ENCODE measurements at regions not wholly inside any gene's neighbourhood (a gene's known extent, or its start where the extent isn't known, plus 50 kb on each side); places are given as distances from the start of the nearest gene placed in this dataset.

- Mint-ChIP-seq H3K27ac (no peak overlapping the region), H3K36me3 (no peaks in the 10 kb centered on the region), H3K4me3 (no peak overlapping the region), H3K9me3 (peaks cover 20% of the 10 kb centered on the region), H3K4me1 (no peaks in the 10 kb centered on the region)
- ATAC-seq (no peak), DNase-seq (ENCODE audit: low spot score in 2 of 2) (no peak)
These were observed 289.7 kb upstream of the TMEM229A start for GRCh38 chr7:124322561-124322960.

- no peak overlapping the region for H3K27ac Mint-ChIP-seq
- DNase-seq (ENCODE audit: low spot score in 2 of 2) (no peak), ATAC-seq (no peak)
- peaks cover 6% of the 10 kb centered on the region for H3K9me3 Mint-ChIP-seq
- H3K4me3 Mint-ChIP-seq, result no peak overlapping the region
- H3K36me3 Mint-ChIP-seq, result no peaks in the 10 kb centered on the region
- no peaks in the 10 kb centered on the region for H3K4me1 Mint-ChIP-seq
These were observed 286.0 kb upstream of the TMEM229A start for GRCh38 chr7:124318721-124319450.

- Mint-ChIP-seq H3K27ac (no peak overlapping the region), H3K36me3 (no peaks in the 10 kb centered on the region), H3K9me3 (peaks cover 6% of the 10 kb centered on the region), H3K4me1 (no peaks in the 10 kb centered on the region), H3K4me3 (no peak overlapping the region)
- DNase-seq (ENCODE audit: low spot score in 2 of 2) (no peak), ATAC-seq (no peak)
These were observed 278.1 kb upstream of the TMEM229A start for GRCh38 chr7:124310934-124311390.

GRCh38 chr7:124308384-124308783 lies 275.5 kb upstream of the TMEM229A start:
- Mint-ChIP-seq H3K4me1 (no peaks in the 10 kb centered on the region), H3K27ac (no peak overlapping the region), H3K9me3 (peaks cover 3% of the 10 kb centered on the region), H3K4me3 (no peak overlapping the region), H3K36me3 (no peaks in the 10 kb centered on the region)
- DNase-seq (ENCODE audit: low spot score in 2 of 2), result no peak
- no peak for ATAC-seq

- Mint-ChIP-seq H3K27ac (no peak overlapping the region), H3K4me1 (no peaks in the 10 kb centered on the region), H3K36me3 (no peaks in the 10 kb centered on the region), H3K9me3 (peaks cover 28% of the 10 kb centered on the region), H3K4me3 (no peak overlapping the region)
- DNase-seq (ENCODE audit: low spot score in 2 of 2) (no peak), ATAC-seq (no peak)
These were observed 262.4 kb upstream of the TMEM229A start for GRCh38 chr7:124295289-124295688.

- Mint-ChIP-seq H3K4me3 (no peak overlapping the region), H3K4me1 (no peaks in the 10 kb centered on the region), H3K9me3 (peaks cover 14% of the 10 kb centered on the region), H3K27ac (no peak overlapping the region), H3K36me3 (no peaks in the 10 kb centered on the region)
- ATAC-seq (no peak), DNase-seq (ENCODE audit: low spot score in 2 of 2) (no peak)
These were observed 252.1 kb upstream of the TMEM229A start for GRCh38 chr7:124284937-124285336.

GRCh38 chr7:124276005-124276622 lies 243.2 kb upstream of the TMEM229A start:
- Mint-ChIP-seq H3K36me3 (no peaks in the 10 kb centered on the region), H3K9me3 (peaks cover 11% of the 10 kb centered on the region), H3K4me3 (no peak overlapping the region), H3K4me1 (no peaks in the 10 kb centered on the region), H3K27ac (no peak overlapping the region)
- ATAC-seq (peak; percentile 45), DNase-seq (ENCODE audit: low spot score in 2 of 2) (no peak)

GRCh38 chr7:124275411-124275810 lies 242.5 kb upstream of the TMEM229A start:
- DNase-seq (ENCODE audit: low spot score in 2 of 2), result no peak
- Mint-ChIP-seq H3K4me3 (no peak overlapping the region), H3K9me3 (peaks cover 11% of the 10 kb centered on the region), H3K27ac (no peak overlapping the region), H3K36me3 (no peaks in the 10 kb centered on the region), H3K4me1 (no peaks in the 10 kb centered on the region)
- ATAC-seq, result no peak

GRCh38 chr7:124269774-124270173 lies 236.9 kb upstream of the TMEM229A start:
- H3K27ac Mint-ChIP-seq, result no peak overlapping the region
- no peaks in the 10 kb centered on the region for H3K4me1 Mint-ChIP-seq
- no peak overlapping the region for H3K4me3 Mint-ChIP-seq
- ATAC-seq (no peak), DNase-seq (ENCODE audit: low spot score in 2 of 2) (no peak)
- peaks cover 5% of the 10 kb centered on the region for H3K9me3 Mint-ChIP-seq
- H3K36me3 Mint-ChIP-seq, result no peaks in the 10 kb centered on the region

- H3K9me3 Mint-ChIP-seq, result peaks cover 7% of the 10 kb centered on the region
- H3K36me3 Mint-ChIP-seq, result no peaks in the 10 kb centered on the region
- H3K4me3 Mint-ChIP-seq, result no peak overlapping the region
- no peak overlapping the region for H3K27ac Mint-ChIP-seq
- ATAC-seq (no peak), DNase-seq (ENCODE audit: low spot score in 2 of 2) (no peak)
- H3K4me1 Mint-ChIP-seq, result no peaks in the 10 kb centered on the region
These were observed 234.3 kb upstream of the TMEM229A start for GRCh38 chr7:124267154-124267553.

GRCh38 chr7:124263232-124263827 lies 230.5 kb upstream of the TMEM229A start:
- no peak overlapping the region for H3K4me3 Mint-ChIP-seq
- DNase-seq (ENCODE audit: low spot score in 2 of 2) (no peak), ATAC-seq (no peak)
- H3K4me1 Mint-ChIP-seq, result no peaks in the 10 kb centered on the region
- H3K27ac Mint-ChIP-seq, result no peak overlapping the region
- H3K9me3 Mint-ChIP-seq, result peaks cover 15% of the 10 kb centered on the region
- no peaks in the 10 kb centered on the region for H3K36me3 Mint-ChIP-seq

- no peaks in the 10 kb centered on the region for H3K4me1 Mint-ChIP-seq
- H3K27ac Mint-ChIP-seq, result no peak overlapping the region
- no peaks in the 10 kb centered on the region for H3K36me3 Mint-ChIP-seq
- no peak for DNase-seq (ENCODE audit: low spot score in 2 of 2)
- peaks cover 15% of the 10 kb centered on the region for H3K9me3 Mint-ChIP-seq
- H3K4me3 Mint-ChIP-seq, result no peak overlapping the region
- ATAC-seq, result no peak
These were observed 228.8 kb upstream of the TMEM229A start for GRCh38 chr7:124261710-124262109.

- ATAC-seq (no peak), DNase-seq (ENCODE audit: low spot score in 2 of 2) (no peak)
- H3K36me3 Mint-ChIP-seq, result no peaks in the 10 kb centered on the region
- peaks cover 18% of the 10 kb centered on the region for H3K9me3 Mint-ChIP-seq
- no peak overlapping the region for H3K4me3 Mint-ChIP-seq
- no peak overlapping the region for H3K27ac Mint-ChIP-seq
- H3K4me1 Mint-ChIP-seq, result no peaks in the 10 kb centered on the region
These were observed 224.9 kb upstream of the TMEM229A start for GRCh38 chr7:124257638-124258308.

GRCh38 chr7:124255041-124255655 lies 222.3 kb upstream of the TMEM229A start:
- no peaks in the 10 kb centered on the region for H3K4me1 Mint-ChIP-seq
- no peaks in the 10 kb centered on the region for H3K36me3 Mint-ChIP-seq
- H3K9me3 Mint-ChIP-seq, result peaks cover 14% of the 10 kb centered on the region
- no peak overlapping the region for H3K27ac Mint-ChIP-seq
- DNase-seq (ENCODE audit: low spot score in 2 of 2) (no peak), ATAC-seq (no peak)
- H3K4me3 Mint-ChIP-seq, result no peak overlapping the region

GRCh38 chr7:124254396-124254795 lies 221.5 kb upstream of the TMEM229A start:
- Mint-ChIP-seq H3K4me1 (no peaks in the 10 kb centered on the region), H3K36me3 (no peaks in the 10 kb centered on the region), H3K9me3 (peaks cover 13% of the 10 kb centered on the region), H3K27ac (no peak overlapping the region), H3K4me3 (no peak overlapping the region)
- no peak for ATAC-seq
- no peak for DNase-seq (ENCODE audit: low spot score in 2 of 2)
